ENCODE measurements at regions not wholly inside any gene's neighbourhood (a gene's known extent, or its start where the extent isn't known, plus 50 kb on each side); places are given as distances from the start of the nearest gene placed in this dataset.
A peak's percentile ranks its signal among the peaks of the same experiment; 100 is the strongest.

GRCh38 chrY:7736847-7737365, 825.4 kb upstream of the AMELY start:
- H3K27me3 ChIP-seq (ENCODE audit: control insufficient read depth, insufficient read depth, low read length) = no peaks in the 10 kb centered on the region
- peak; percentile 44 for DNase-seq (ENCODE audit: low read depth)
- TF ChIP-seq CTCF (IDR thresholded peaks at IDR 0.05; ENCODE audit: insufficient read depth, low read length, severe bottlenecking) = no peak
- no peak for FAIRE-seq
- no peaks in the 10 kb centered on the region for H3K36me3 ChIP-seq (ENCODE audit: control insufficient read depth, insufficient read depth, low read length)
- H3K4me3 ChIP-seq (ENCODE audit: low read depth, low read length) = no peak overlapping the region

GRCh38 chrY:7731651-7732050, 820.1 kb upstream of the AMELY start:
- H3K4me3 ChIP-seq (ENCODE audit: low read depth, low read length) = no peak overlapping the region
- DNase-seq (ENCODE audit: low read depth) = no peak
- no peaks in the 10 kb centered on the region for H3K27me3 ChIP-seq (ENCODE audit: control insufficient read depth, insufficient read depth, low read length)
- no peak for FAIRE-seq
- no peak for TF ChIP-seq CTCF (IDR thresholded peaks at IDR 0.05; ENCODE audit: insufficient read depth, low read length, severe bottlenecking)
- no peaks in the 10 kb centered on the region for H3K36me3 ChIP-seq (ENCODE audit: control insufficient read depth, insufficient read depth, low read length)

- FAIRE-seq (no peak), DNase-seq (ENCODE audit: low read depth) (no peak)
- Histone ChIP-seq H3K36me3 (ENCODE audit: control insufficient read depth, insufficient read depth, low read length) (no peaks in the 10 kb centered on the region), H3K27me3 (ENCODE audit: control insufficient read depth, insufficient read depth, low read length) (no peaks in the 10 kb centered on the region), H3K4me3 (ENCODE audit: low read depth, low read length) (no peak overlapping the region)
- TF ChIP-seq CTCF (IDR thresholded peaks at IDR 0.05; ENCODE audit: insufficient read depth, low read length, severe bottlenecking) = no peak
Measured at GRCh38 chrY:7730664-7731063, 819.1 kb upstream of the AMELY start.

GRCh38 chrY:7730071-7730470, 818.5 kb upstream of the AMELY start:
- no peak for FAIRE-seq
- TF ChIP-seq CTCF (IDR thresholded peaks at IDR 0.05; ENCODE audit: insufficient read depth, low read length, severe bottlenecking) = no peak

GRCh38 chrY:7729318-7730011, 817.9 kb upstream of the AMELY start:
- no peaks in the 10 kb centered on the region for H3K27me3 ChIP-seq (ENCODE audit: control insufficient read depth, insufficient read depth, low read length)
- FAIRE-seq = no peak
- H3K36me3 ChIP-seq (ENCODE audit: control insufficient read depth, insufficient read depth, low read length) = no peaks in the 10 kb centered on the region
- TF ChIP-seq CTCF (IDR thresholded peaks at IDR 0.05; ENCODE audit: insufficient read depth, low read length, severe bottlenecking) = no peak
- peak; percentile 61 for DNase-seq (ENCODE audit: low read depth)
- no peak overlapping the region for H3K4me3 ChIP-seq (ENCODE audit: low read depth, low read length)

More at GRCh38 chrY:7730071-7730470, 818.5 kb upstream of the AMELY start:
- Histone ChIP-seq H3K4me3 (ENCODE audit: low read depth, low read length) (no peak overlapping the region), H3K27me3 (ENCODE audit: control insufficient read depth, insufficient read depth, low read length) (no peaks in the 10 kb centered on the region), H3K36me3 (ENCODE audit: control insufficient read depth, insufficient read depth, low read length) (no peaks in the 10 kb centered on the region)
- no peak for DNase-seq (ENCODE audit: low read depth)

- no peaks in the 10 kb centered on the region for H3K27me3 ChIP-seq (ENCODE audit: control insufficient read depth, insufficient read depth, low read length)
- FAIRE-seq = no peak
- H3K36me3 ChIP-seq (ENCODE audit: control insufficient read depth, insufficient read depth, low read length) = no peaks in the 10 kb centered on the region
- DNase-seq (ENCODE audit: low read depth) = peak; percentile 66
- no peak overlapping the region for H3K4me3 ChIP-seq (ENCODE audit: low read depth, low read length)
- TF ChIP-seq CTCF (IDR thresholded peaks at IDR 0.05; ENCODE audit: insufficient read depth, low read length, severe bottlenecking) = no peak
Measured at GRCh38 chrY:7728935-7729317, 817.4 kb upstream of the AMELY start.
